AG08396 (cell line): ENCODE measurements at regions not wholly inside any gene's neighbourhood (a gene's known extent, or its start where the extent isn't known, plus 50 kb on each side); places are given as distances from the start of the nearest gene placed in this dataset.

Source experiments
- DNase-seq: peaks from one replicate; pipeline ENCODE4 v3.0.0; 2012; ENCODE audit warnings: low spot score, mixed read lengths

DNA sequence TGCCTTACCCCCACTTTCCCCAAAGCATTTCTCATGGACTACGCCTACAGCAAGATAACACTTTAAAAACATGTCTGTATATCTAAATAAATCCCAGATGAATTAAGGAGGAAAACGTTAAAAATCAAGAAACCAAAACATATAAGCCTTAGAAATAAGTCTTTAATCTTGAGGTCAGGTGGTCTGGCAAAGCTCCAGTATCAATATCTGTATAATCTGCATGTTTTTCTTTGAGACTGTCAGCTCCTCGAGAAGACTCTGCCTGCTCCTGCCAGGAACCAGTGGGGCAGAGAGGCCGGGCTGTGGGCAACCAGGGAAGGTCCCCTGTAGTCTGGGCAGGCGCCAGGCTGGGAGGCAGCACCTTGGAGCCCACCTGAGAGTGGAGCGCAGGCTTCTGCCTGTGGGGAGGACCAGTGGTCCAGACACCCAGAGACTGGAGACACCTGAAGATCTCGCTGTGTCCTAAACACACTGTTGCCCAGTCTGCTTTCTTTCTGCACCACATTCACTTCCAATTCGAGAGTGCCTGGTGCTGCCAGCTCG, 291.0 kb upstream of the SOX11 start:
- DNase-seq, result no peak

DNA sequence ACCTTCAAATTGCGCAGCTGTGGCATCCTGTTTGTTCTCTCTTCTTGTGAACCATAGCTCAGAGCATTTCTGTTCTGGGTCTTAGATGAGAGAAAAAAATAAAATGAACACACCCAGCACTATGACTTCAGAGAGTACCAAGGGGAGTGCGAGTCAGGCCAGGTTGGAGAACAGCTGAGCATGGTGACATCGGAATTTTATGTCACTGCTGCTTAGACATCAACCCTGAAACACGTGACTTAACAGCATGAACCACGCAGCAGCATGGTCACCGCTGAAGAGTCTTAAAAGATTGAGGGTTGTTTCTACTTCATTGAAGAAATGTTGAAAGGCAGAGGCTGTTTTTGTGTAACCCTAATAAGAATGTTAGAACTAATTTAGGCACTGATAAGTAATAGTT, 288.8 kb upstream of the SOX11 start:
- no peak for DNase-seq

DNA sequence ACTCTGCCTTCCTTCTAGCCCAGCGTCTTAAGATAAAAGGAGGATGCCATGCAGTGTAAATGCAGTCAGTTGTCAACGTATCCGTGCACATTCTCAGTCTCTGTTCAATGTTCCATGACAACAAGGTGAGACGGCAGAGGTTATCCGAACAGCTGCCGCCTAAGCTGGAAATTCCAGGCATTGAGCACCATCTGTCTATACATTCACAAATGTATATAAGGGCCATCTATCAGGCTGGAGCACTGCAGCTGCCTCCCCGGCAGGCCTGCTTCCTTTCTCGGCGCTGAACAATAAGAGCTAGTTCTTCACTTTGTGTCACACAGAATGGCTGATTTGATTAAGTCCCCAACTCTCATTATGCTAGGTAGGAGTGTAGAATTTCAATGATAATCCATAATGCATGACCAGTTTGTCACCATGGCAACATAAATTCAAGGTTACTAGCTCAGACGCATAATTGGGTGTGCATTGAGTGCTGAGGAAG, 282.2 kb upstream of the SOX11 start:
- DNase-seq, result no peak

DNA sequence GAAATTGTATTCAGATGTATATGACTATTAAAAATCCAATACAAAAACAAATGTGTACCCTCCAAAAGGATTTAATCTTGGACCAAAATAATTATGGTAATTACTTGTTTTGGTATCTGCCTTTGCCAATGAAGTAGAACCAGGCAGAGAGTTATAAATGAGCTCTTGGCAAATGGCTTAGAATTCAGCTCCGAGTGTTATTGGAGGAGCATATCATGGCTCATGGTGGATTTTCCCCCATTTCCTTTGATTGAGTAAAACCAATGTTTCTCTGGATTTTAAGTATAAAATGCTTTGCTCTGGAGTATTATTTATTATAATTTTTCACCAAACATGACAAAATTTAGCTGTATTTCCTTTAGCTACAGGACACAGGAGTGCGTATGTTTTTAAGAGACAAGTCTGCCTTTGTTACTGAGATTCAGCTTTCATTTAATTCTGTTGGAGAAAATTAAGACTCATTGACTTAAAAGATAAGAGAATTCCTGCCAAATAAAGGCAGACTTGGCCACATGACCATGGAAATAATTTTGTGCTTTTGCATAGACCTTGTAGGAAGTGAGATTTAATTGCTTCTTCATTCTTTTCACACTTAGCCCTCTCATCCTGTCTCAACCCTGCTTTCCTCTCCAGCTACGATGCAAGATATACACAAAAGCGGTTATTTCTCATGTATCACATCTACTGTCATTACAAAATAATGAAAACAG, 281.0 kb upstream of the SOX11 start:
- DNase-seq, result no peak

DNA sequence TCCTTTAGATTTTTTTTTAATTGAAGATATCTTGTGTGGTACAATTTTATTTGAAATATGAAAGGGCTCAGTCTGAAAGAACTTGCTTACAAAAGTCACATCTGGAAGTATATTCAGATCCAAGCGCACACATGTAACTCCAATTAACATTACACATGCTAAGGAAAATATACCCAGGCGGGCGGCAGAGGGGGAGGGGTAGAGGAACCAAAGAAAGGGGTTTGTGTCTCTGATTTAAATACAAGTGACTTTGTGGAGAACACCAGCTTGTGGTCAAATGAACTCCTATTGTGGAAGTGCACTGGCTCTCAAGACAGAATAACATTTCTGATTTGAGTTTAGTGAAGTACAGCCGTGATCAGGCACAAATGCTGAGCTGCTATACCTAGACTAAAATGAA, 280.2 kb upstream of the SOX11 start:
- no peak for DNase-seq

DNA sequence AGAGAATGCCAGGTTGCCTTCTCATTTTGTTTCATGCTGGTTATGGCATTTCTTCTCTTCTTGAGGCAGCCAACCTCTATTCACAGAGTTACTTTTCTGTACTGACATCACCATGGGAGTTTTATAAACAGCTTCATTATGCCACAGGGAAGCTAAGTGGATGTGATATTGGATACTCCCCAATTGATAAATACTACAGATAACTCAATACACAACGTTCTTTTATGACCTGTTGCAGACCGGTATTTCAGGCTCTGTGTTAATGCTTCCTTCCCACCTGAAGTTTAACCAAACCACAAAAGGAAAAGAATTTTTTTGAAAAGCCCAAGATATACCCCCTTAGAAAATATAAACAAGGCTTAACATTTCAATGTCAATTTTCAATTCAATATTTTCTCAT, 258.3 kb upstream of the SOX11 start:
- DNase-seq, result no peak

DNA sequence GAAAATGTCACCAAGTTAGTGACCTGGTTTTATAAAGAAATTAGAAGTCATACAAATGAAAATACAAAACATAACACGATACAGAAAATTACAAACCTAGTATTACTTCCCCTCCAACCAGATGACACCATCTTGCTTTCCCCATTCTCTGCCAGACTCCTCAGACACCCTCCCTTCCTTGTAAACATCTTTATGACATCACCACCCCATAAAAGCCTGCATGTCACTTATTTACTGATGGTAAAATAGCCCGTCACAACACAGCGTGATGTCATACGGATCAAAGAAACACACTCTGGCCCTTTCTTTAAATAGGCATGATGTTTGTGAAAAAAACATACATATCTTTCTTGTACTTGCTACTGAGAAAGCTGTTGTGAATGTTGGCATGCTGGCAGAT, 254.8 kb upstream of the SOX11 start:
- DNase-seq, result no peak

DNA sequence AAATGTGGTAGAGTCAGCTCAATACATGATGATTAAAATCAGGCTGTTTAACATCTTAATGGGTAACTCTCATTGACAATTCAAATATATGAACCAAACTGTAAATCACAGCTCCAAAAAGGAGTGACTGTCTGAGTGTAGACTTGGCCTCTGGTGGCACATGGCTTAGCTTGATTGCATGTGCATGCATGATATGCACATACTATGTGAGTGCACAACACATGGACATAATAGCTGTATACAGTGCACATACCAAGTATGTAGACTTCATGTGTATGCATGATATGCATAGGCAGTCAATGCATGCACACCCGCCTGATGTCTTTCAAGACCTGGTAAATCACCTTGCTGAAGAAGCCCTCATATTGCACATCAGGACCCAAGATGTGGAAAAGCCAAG, 252.0 kb upstream of the SOX11 start:
- DNase-seq, result no peak

DNA sequence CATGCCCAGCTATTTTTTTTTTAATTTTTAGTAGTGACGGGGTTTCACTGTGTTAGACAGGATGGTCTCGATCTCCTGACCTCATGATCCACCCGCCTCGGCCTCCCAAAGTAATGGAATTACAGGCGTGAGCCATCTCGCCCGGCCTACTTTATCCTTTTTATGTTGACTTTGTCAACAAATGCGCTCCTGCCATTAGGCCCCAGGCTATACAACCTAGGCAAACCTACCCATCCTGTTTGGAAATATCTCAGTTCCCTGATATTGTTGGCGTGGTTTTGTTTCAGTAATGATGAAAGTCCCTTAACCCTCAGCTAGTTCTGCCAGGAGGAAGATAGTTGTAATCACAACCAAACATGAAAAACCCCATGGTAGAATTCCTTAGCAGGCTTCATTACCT, 249.4 kb upstream of the SOX11 start:
- no peak for DNase-seq

DNA sequence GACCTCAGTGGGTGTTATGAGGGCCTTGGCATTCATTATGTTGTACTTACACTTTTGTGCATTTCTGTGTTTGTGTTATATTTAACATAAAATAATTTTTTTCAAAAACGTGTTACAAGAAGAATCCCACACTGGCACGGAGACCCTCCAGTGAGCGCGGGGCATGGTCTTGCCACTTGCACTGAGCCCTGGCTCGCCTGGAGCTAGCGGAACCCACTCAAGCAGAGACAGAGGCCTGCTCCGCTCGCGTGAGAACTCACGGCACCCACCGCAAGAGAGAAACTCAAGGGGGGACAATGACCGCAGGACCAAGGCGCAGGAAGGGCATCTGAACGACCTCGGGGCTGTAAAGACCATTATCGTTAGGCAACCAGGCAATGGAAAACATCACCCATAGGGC, 248.0 kb upstream of the SOX11 start:
- no peak for DNase-seq

DNA sequence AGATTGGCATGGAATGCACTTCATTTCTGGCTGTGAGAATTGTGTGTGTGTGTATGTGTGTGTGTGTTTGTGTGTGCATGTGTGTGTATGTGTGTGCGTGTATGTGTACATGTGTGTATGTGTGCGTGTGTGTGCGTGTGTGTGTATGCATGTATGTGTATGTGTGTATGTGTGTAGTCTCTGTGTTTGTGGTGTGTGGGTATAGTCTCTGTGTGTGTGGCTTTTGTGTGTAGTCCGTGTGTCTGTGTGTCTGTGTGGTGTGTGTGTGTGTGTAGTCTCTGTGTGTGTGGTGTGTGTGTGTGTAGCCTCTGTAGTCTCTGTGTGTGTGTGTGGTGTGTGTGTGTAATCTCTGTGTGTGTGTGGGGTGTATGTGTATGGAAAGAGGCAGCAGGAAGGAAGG, 247.3 kb upstream of the SOX11 start:
- no peak for DNase-seq

DNA sequence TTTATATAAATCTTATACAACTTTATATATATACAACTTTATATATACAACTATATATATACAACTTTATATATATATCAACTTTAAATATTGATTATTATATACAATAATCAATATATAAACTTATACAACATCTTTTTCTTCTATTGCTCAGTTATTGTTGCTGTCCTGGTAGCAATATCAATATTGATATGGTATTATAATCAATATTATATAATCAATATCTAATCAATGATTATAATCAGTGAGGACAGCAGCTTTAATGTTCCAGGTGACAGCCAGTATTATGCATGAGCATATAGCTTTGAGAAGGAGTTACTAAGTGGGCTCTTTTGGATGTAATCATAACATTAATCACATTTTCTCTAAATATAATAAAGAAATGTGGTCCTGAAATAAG, 242.3 kb upstream of the SOX11 start:
- DNase-seq, result no peak

DNA sequence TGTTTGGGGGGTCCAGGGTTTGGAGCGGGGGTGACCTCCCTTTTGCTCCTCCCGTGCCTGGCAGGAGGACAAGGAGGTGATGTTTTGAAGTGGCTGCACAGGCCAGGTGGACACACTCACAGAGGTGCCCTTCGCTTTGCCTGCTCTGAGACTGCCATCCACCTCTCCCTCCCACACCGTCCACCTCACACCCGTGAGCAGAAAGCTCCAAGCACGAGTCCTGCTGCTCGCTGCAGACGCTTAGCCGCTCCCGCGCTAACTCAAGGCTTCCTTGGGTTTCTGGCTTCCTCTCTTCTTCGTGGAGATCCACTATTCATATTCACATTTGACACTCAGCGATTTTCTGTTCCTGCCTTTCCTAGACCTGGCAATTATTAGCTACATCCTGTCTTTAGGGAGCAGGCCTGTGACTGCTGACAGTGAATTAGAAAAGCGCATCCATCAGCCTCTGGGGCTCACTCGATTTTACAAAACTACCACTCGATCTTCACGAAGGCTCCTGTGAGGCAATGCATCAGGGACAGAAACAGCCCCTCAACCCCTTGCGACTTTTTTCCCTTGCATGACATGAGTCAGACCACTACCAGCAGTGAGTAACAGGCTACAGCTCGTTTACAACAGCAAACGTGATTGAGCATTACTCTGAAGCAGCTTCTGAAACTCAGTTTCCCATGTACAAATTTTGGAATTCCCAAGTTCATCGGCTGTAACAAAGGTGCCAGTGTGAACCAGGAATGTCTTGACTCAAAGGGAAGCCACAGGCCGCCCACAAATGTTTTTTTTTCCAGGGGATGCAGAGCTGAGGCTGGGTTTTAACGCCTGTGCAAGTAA, 238.7 kb upstream of the SOX11 start:
- no peak for DNase-seq

DNA sequence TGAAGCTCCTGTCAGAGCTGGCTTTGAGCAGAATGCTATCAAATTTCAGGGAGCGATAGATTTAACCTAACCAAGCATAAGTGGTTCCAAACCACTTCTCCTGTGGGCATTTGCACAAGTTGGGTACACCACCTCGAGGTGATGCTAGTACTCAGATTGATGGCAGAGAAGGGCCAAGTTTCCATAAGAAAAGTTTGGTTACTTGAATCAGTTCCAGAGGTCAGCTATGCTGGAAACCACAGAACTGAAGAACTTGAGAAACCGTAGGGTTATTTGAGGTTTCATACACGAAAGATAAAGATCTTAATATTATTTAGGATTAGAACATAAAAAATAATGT, 238.2 kb upstream of the SOX11 start:
- no peak for DNase-seq

DNA sequence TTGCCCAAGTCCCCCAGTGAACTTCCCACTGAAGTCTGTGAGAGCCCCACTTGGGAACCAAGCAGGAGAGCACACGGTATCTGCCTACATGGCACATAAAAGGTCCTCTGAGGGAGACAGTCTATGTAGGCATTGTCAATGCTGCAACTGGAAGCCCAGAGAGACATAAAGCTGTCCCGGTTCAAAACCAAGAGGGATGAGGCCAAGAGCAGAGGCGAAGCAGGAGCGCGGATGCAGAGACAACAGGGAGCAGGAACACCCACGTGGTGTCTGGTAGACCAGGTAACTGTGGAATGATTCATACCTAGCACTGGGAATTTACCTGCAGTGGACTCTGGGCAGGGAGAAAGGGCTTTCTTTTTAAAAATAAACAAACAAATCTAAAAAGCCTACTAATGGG, 233.1 kb upstream of the SOX11 start:
- no peak for DNase-seq

DNA sequence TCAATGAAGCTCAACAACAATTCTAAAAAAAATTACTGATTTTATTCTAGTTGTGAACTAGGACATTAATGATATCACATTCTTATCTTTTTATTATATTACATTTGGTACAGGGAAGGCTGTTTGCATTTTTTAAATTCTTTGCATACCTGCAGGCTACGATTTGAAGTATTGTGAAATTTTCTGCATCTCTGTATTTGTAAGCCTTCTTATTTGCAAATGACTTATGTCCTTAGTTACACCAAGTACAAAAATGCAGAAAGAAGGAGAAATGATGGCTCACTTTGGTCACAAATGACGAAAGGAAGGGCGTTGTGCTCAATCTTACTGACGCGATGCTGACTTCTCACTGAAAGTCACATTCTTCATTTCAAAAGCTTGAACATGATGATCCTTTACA, 227.5 kb upstream of the SOX11 start:
- no peak for DNase-seq

DNA sequence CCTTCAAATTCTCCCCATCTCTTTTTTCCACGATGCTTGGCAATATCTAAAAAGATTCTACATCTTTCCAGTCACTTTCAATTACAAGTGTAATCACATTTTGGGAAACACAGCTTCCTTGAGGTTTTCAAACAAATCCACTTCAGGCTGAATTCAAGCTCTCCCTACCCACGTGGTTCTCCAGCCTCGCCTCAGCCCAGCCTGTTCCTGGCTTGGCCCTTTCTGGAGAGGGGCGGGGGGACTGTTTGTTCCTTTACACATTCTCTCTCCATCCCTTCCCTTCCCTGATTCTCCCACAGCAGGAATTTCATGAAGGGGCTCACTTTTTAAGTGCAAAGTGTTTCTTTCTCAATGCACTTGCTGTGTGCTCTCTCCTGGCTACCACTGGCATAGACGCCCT, 226.3 kb upstream of the SOX11 start:
- DNase-seq, result no peak

DNA sequence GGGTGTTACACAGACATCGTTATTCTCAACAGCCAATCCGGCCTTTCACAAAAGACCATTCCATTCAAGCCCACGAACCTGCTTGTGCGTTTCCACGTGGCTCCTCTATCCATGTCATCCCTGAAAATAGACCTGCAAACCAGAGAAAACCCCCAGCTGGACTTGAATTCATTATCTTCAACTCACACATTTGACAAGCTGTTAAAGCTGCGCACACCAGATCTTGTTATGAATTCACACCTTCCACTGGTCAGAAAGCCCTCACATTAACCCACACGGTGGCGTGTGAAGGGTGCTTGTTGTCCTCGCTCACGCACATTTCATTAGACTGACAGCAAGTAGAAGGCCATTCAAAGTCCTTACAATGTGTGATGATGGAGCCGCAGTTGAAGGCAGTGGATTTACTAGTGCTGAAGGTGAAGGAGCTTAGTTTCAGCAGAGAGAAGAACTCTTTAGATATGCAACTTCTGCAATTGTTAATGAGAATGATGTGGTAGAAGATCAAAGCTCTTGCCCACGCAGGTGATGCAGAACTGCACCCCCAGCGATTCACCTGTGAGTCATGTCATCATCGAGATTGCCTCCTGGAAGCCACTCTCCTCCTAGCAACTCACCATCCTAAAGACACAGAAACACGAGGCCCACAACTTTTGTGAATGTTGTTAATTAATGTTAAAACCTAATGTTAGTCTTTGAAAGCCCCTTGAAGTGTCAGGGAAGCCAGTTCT, 224.8 kb upstream of the SOX11 start:
- DNase-seq, result no peak

DNA sequence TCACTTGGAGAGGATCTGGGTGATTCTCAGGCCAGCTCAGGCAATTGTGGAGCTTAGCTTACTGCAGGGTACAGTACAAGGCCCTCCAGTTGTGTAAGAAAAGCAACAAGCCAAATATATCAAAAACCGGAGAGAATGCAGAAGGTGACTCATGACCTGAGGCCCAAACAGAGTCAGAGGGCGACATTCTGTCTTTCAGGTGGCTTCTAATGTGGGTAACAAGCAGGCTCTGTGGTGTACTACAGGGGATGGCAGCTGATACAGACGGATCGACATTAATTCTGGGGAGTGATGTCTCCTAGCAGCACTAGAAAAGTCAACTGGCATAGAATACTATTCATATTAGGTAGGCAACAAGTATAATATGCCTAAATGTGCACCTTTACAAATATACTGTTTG, 219.5 kb upstream of the SOX11 start:
- no peak for DNase-seq

DNA sequence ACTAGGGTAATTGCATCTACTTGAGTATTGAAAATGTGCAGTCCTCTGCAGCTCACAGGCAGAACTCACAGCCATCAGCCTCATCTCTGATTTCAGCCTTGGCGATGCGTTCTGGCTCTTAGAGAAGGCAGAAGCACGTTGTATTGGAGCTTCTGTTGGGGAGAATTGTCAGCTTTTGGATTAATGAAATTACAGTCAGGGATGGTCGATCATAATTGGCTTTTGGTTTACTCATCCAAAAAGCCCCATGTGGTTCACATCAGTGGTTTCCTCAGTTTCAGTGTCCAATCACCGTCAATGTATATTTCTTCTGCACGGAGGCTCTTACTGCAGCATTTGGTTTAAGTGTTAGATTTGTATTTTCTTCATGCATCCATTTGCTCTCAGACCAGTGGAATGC, 218.5 kb upstream of the SOX11 start:
- no peak for DNase-seq

DNA sequence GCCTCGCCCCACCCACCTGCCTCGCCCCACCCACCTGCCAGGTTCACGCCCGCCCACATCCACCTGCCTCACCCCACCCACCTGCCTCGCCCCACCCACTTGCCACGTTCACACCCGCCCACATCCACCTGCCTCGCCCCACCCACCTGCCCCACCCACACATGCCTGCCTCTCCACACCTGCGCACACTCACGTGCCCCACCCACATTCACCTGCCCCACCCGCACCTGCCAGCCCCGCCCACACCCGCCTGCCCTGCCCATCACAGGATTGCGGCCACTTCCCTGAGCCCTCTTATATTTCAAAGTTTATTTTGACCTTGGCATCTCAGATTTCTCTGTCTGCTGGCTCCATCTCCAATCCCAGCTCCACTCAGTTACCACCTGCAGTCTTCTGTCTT, 217.5 kb upstream of the SOX11 start:
- DNase-seq, result no peak

DNA sequence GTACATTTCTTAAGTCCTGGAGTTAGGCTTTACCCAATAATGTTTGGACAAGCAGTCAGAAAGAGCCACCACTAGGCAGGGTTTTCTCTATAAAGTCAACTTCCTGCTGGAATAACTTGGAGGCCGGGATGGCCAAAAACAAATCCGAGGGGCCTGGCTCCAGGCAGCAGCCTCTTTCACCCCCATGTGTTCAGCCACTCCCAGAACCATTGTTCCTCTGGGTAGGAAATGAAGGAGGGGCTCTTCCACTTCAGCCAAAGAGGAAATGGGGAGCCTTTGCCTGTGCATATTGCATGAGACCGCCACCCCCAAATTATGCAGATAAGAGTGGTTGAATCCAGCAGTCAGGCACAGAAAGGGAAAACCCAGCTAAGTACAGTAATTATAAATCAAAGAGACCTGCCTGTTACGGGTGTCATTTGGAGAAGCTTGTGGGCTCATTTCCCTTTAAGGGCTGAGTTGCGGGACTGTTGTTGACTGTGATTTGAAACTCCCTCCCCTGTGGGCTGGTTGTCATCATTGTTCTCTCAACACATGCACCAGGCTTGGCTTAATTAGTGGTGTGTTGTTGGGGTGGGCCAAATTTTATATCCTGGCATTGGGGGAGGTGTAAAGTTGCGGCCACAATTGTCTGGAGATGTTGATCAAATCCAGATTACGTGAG, 212.8 kb upstream of the SOX11 start:
- DNase-seq, result no peak
